ENCODE measurements at regions not wholly inside any gene's neighbourhood (a gene's known extent, or its start where the extent isn't known, plus 50 kb on each side); places are given as distances from the start of the nearest gene placed in this dataset.

GRCh38 chr1:239322369-239322768, 64.0 kb upstream of the CHRM3 start:
- H3K27ac ChIP-seq: no peak overlapping the region

GRCh38 chr1:239321877-239322276, 64.5 kb upstream of the CHRM3 start:
- no peak overlapping the region for H3K27ac ChIP-seq
- TF ChIP-seq ZFX (IDR thresholded peaks at IDR 0.05; ENCODE audit: borderline replicate concordance) (no peak), CTCF (IDR thresholded peaks at IDR 0.05) (no peak)

More at GRCh38 chr1:239322369-239322768, 64.0 kb upstream of the CHRM3 start:
- TF ChIP-seq ZFX (IDR thresholded peaks at IDR 0.05; ENCODE audit: borderline replicate concordance) (no peak), CTCF (IDR thresholded peaks at IDR 0.05) (no peak)

GRCh38 chr1:239317948-239318347, 68.4 kb upstream of the CHRM3 start:
- H3K27ac ChIP-seq: no peak overlapping the region
- TF ChIP-seq ZFX (IDR thresholded peaks at IDR 0.05; ENCODE audit: borderline replicate concordance) (no peak), CTCF (IDR thresholded peaks at IDR 0.05) (no peak)

GRCh38 chr1:239315631-239316217, 70.6 kb upstream of the CHRM3 start:
- no peak for TF ChIP-seq CTCF (IDR thresholded peaks at IDR 0.05)
- no peak overlapping the region for H3K27ac ChIP-seq

GRCh38 chr1:239311331-239311730, 75.0 kb upstream of the CHRM3 start:
- no peak overlapping the region for H3K27ac ChIP-seq
- TF ChIP-seq CTCF (IDR thresholded peaks at IDR 0.05) (no peak), ZFX (IDR thresholded peaks at IDR 0.05; ENCODE audit: borderline replicate concordance) (no peak)

- peak; percentile 98 for TF ChIP-seq CTCF (IDR thresholded peaks at IDR 0.05)
- TF ChIP-seq ZFX (IDR thresholded peaks at IDR 0.05; ENCODE audit: borderline replicate concordance): no peak
- H3K27ac ChIP-seq: no peak overlapping the region
Observed at GRCh38 chr1:239308701-239309333, 77.6 kb upstream of the CHRM3 start.

- H3K27ac ChIP-seq: no peak overlapping the region
- TF ChIP-seq ZFX (IDR thresholded peaks at IDR 0.05; ENCODE audit: borderline replicate concordance) (no peak), CTCF (IDR thresholded peaks at IDR 0.05) (no peak)
Observed at GRCh38 chr1:239307886-239308285, 78.5 kb upstream of the CHRM3 start.

Data from 22Rv1 (cell line).